Ovary (tissue), 3 donors: ENCODE measurements at regions not wholly inside any gene's neighbourhood (a gene's known extent, or its start where the extent isn't known, plus 50 kb on each side); places are given as distances from the start of the nearest gene placed in this dataset.
"Not testable (repeated sequence)": the region's sequence is repeated elsewhere in the genome, so short reads cannot be mapped to it uniquely, and the experiment has no call there.

Experiments used
- EP300 ChIP-seq: sonication (generic); formaldehyde crosslinking; IDR thresholded peaks from one replicate; pipeline ENCODE4 v1.6.1; 2017; ENCODE audit warnings: antibody characterized with exemption
- TF ChIP-seq, protein P1 (sequence below), 3 donors: fragments of 450-650 bp in 2 of 3; fragments of 200-600 bp in 1 of 3; IDR thresholded peaks; one replicate each; pipeline versions ENCODE4 v1.5.1 to v1.8.0; 2016 to 2022; ENCODE audit warnings: antibody characterized with exemption in 3 of 3, mild to moderate bottlenecking in 1 of 3
- donor health status: DM: no; HTN: no; CAD: no.

GRCh38 chr11:50147946-50148345 lies 115.3 kb downstream of the OR4C45 start:
- not testable (repeated sequence) for TF ChIP-seq EP300
- TF ChIP-seq, protein P1, sequence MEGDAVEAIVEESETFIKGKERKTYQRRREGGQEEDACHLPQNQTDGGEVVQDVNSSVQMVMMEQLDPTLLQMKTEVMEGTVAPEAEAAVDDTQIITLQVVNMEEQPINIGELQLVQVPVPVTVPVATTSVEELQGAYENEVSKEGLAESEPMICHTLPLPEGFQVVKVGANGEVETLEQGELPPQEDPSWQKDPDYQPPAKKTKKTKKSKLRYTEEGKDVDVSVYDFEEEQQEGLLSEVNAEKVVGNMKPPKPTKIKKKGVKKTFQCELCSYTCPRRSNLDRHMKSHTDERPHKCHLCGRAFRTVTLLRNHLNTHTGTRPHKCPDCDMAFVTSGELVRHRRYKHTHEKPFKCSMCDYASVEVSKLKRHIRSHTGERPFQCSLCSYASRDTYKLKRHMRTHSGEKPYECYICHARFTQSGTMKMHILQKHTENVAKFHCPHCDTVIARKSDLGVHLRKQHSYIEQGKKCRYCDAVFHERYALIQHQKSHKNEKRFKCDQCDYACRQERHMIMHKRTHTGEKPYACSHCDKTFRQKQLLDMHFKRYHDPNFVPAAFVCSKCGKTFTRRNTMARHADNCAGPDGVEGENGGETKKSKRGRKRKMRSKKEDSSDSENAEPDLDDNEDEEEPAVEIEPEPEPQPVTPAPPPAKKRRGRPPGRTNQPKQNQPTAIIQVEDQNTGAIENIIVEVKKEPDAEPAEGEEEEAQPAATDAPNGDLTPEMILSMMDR (IDR thresholded peaks at IDR 0.05), result not testable (repeated sequence)
